Aorta (tissue), 5 donors: ENCODE measurements at regions not wholly inside any gene's neighbourhood (a gene's known extent, or its start where the extent isn't known, plus 50 kb on each side); places are given as distances from the start of the nearest gene placed in this dataset.

Source experiments
- ATAC-seq: fragments of 200-7000 bp; cut with Tn5 transposase; one replicate; pipeline ENCODE4 v1.9.1; 2022; ENCODE audit warnings: moderate library complexity; ENCODE audit not compliant: low FRiP score
- DNase-seq, 2 donors: peaks; one replicate each; pipeline ENCODE4 v3.0.0-alpha.2; 2020
- H3K27ac ChIP-seq, 2 donors: one replicate each; pipeline ENCODE4 v1.5.1; 2013; ENCODE audit warnings: low read length in 2 of 2, mild to moderate bottlenecking in 2 of 2, moderate library complexity in 2 of 2, control low read depth in 1 of 2, inconsistent platforms in 1 of 2, low read depth in 1 of 2
- H3K27me3 ChIP-seq, 2 donors: one replicate each; pipeline ENCODE4 v1.6.1; 2013; ENCODE audit warnings: control low read depth in 1 of 2, low read length in 1 of 2, mild to moderate bottlenecking in 1 of 2, moderate library complexity in 1 of 2; ENCODE audit not compliant: insufficient read depth in 2 of 2, control insufficient read depth in 1 of 2
- H3K36me3 ChIP-seq, 2 donors: one replicate each; pipeline ENCODE4 v1.6.1; 2013; ENCODE audit warnings: control low read depth in 1 of 2, low read length in 1 of 2, mild to moderate bottlenecking in 1 of 2; ENCODE audit not compliant: insufficient read depth in 2 of 2, control insufficient read depth in 1 of 2
- H3K4me1 ChIP-seq, 2 donors: one replicate each; pipeline ENCODE4 v1.6.1; 2013; ENCODE audit warnings: low read length in 2 of 2, control low read depth in 1 of 2, mild to moderate bottlenecking in 1 of 2, moderate library complexity in 1 of 2; ENCODE audit not compliant: insufficient read depth in 2 of 2, control insufficient read depth in 1 of 2
- H3K4me3 ChIP-seq, 2 donors: one replicate each; pipeline ENCODE4 v1.5.1; 2013; ENCODE audit warnings: low read length in 2 of 2, control low read depth in 1 of 2, mild to moderate bottlenecking in 1 of 2
- H3K9me3 ChIP-seq: one replicate; pipeline ENCODE4 v1.6.1; 2013; ENCODE audit warnings: mild to moderate bottlenecking, low read length; ENCODE audit not compliant: control insufficient read depth
- WGBS, 2 donors: extraction: QIAGEN DNeasy Blood & Tissue Kit; methylation state at CpG; one replicate each; pipeline ENCODE4 v1.1.7; 2013; 5-methylcytosine and 5-hydroxymethylcytosine counted together
- intact Hi-C, 2 donors: fragments of 100-400 bp; cut with DNase I; formaldehyde crosslinking; loops; one replicate each; pipeline versions ENCODE4 v1.14.2 to v1.15.0; 2022
- donor health status: healthy with polysubstance abuse.
- donor health status: Bipolar disorder and iron deficiency.
- donor health status: DM: no; HTN: no; CAD: no.
- donor health status: DM: no; HTN: no; CAD: no.
- donor health status: DM: yes; HTN: yes; CAD: no.

GRCh38 chr7:115707258-115708012 lies 323.1 kb downstream of the TFEC start:
- 65 to 71% methylated on average over 12 of the region's 12 CpGs for whole genome bisulfite sequencing, 2 donors
- intact Hi-C loops = no loop called here
- H3K27me3 ChIP-seq = no peaks in the 10 kb centered on the region
- no peaks in the 10 kb centered on the region for H3K9me3 ChIP-seq
- ATAC-seq = no peak
- no peak for DNase-seq
- no peak overlapping the region for H3K4me3 ChIP-seq
- H3K36me3 ChIP-seq = no peaks in the 10 kb centered on the region
- no peak overlapping the region for H3K27ac ChIP-seq
- H3K4me1 ChIP-seq = no peaks in the 10 kb centered on the region

GRCh38 chr7:115704884-115705283 lies 325.7 kb downstream of the TFEC start:
- no peak for ATAC-seq
- H3K9me3 ChIP-seq = no peaks in the 10 kb centered on the region
- intact Hi-C loops = no loop called here

GRCh38 chr7:115701141-115701540 lies 329.4 kb downstream of the TFEC start:
- no peaks in the 10 kb centered on the region for H3K27me3 ChIP-seq
- H3K4me1 ChIP-seq = no peaks in the 10 kb centered on the region
- no peaks in the 10 kb centered on the region for H3K36me3 ChIP-seq
- H3K27ac ChIP-seq = no peak overlapping the region
- no peak overlapping the region for H3K4me3 ChIP-seq
- intact Hi-C loops = no loop called here
- DNase-seq = no peak
- 91 to 94% methylated on average over 1 of the region's 1 CpG for WGBS, 2 donors
- H3K9me3 ChIP-seq = no peaks in the 10 kb centered on the region
- no peak for ATAC-seq

More at GRCh38 chr7:115704884-115705283, 325.7 kb downstream of the TFEC start:
- WGBS, 2 donors = 74 to 85% methylated on average over 2 of the region's 2 CpGs
- no peaks in the 10 kb centered on the region for H3K4me1 ChIP-seq
- H3K27ac ChIP-seq = no peak overlapping the region
- no peak for DNase-seq
- H3K36me3 ChIP-seq = no peaks in the 10 kb centered on the region
- no peaks in the 10 kb centered on the region for H3K27me3 ChIP-seq
- H3K4me3 ChIP-seq = no peak overlapping the region

- H3K27me3 ChIP-seq = no peaks in the 10 kb centered on the region
- no peaks in the 10 kb centered on the region for H3K36me3 ChIP-seq
- no peaks in the 10 kb centered on the region for H3K9me3 ChIP-seq
- DNase-seq = no peak
- ATAC-seq = no peak
- H3K4me1 ChIP-seq = no peaks in the 10 kb centered on the region
- H3K27ac ChIP-seq = no peak overlapping the region
- no peak overlapping the region for H3K4me3 ChIP-seq
- intact Hi-C loops = no loop called here
Observed at GRCh38 chr7:115694424-115694823, 336.1 kb downstream of the TFEC start.

GRCh38 chr7:115693779-115694178 lies 336.8 kb downstream of the TFEC start:
- WGBS, 2 donors = 88 to 89% methylated on average over 4 of the region's 4 CpGs
- H3K4me1 ChIP-seq = no peaks in the 10 kb centered on the region
- intact Hi-C loops = no loop called here
- no peak overlapping the region for H3K27ac ChIP-seq
- no peaks in the 10 kb centered on the region for H3K36me3 ChIP-seq
- no peaks in the 10 kb centered on the region for H3K27me3 ChIP-seq
- ATAC-seq (no peak), DNase-seq (no peak)
- no peaks in the 10 kb centered on the region for H3K9me3 ChIP-seq
- no peak overlapping the region for H3K4me3 ChIP-seq

- no peaks in the 10 kb centered on the region for H3K36me3 ChIP-seq
- ATAC-seq (no peak), DNase-seq (no peak)
- intact Hi-C loops = no loop called here
- no peak overlapping the region for H3K27ac ChIP-seq
- H3K4me3 ChIP-seq = no peak overlapping the region
- no peaks in the 10 kb centered on the region for H3K4me1 ChIP-seq
- WGBS, 2 donors = 82 to 92% methylated on average over 1 of the region's 1 CpG
- H3K27me3 ChIP-seq = no peaks in the 10 kb centered on the region
- no peaks in the 10 kb centered on the region for H3K9me3 ChIP-seq
Observed at GRCh38 chr7:115689941-115690340, 340.6 kb downstream of the TFEC start.

GRCh38 chr7:115683093-115683492 lies 347.5 kb downstream of the TFEC start:
- no peak for DNase-seq
- no peak overlapping the region for H3K4me3 ChIP-seq
- ATAC-seq = no peak
- no peak overlapping the region for H3K27ac ChIP-seq
- H3K9me3 ChIP-seq = no peaks in the 10 kb centered on the region
- H3K36me3 ChIP-seq = no peaks in the 10 kb centered on the region
- 95 to 97% methylated on average over 3 of the region's 3 CpGs for WGBS, 2 donors
- H3K4me1 ChIP-seq = no peaks in the 10 kb centered on the region
- H3K27me3 ChIP-seq = no peaks in the 10 kb centered on the region
- intact Hi-C loops = no loop called here

GRCh38 chr7:115682507-115682906 lies 348.1 kb downstream of the TFEC start:
- ATAC-seq (no peak), DNase-seq (no peak)
- WGBS, 2 donors = 68 to 69% methylated on average over 3 of the region's 3 CpGs

GRCh38 chr7:115680921-115681320 lies 349.6 kb downstream of the TFEC start:
- H3K27ac ChIP-seq = no peak overlapping the region
- ATAC-seq (no peak), DNase-seq (no peak)
- H3K4me3 ChIP-seq = no peak overlapping the region
- no peaks in the 10 kb centered on the region for H3K9me3 ChIP-seq
- WGBS, 2 donors = 88 to 95% methylated on average over 3 of the region's 3 CpGs
- intact Hi-C loops = no loop called here
- no peaks in the 10 kb centered on the region for H3K27me3 ChIP-seq
- H3K4me1 ChIP-seq = no peaks in the 10 kb centered on the region
- H3K36me3 ChIP-seq = no peaks in the 10 kb centered on the region

More at GRCh38 chr7:115682507-115682906, 348.1 kb downstream of the TFEC start:
- H3K4me3 ChIP-seq = no peak overlapping the region
- no peaks in the 10 kb centered on the region for H3K4me1 ChIP-seq
- H3K27me3 ChIP-seq = no peaks in the 10 kb centered on the region
- intact Hi-C loops = no loop called here
- H3K27ac ChIP-seq = no peak overlapping the region
- H3K36me3 ChIP-seq = no peaks in the 10 kb centered on the region
- H3K9me3 ChIP-seq = no peaks in the 10 kb centered on the region
